Ishikawa (cell line): ENCODE measurements at regions not wholly inside any gene's neighbourhood (a gene's known extent, or its start where the extent isn't known, plus 50 kb on each side); places are given as distances from the start of the nearest gene placed in this dataset.

ENCODE experiments used
- CEBPB ChIP-seq: IDR thresholded peaks from 2 replicates; pipeline ENCODE4 v1.6.1; 2012
- CREB1 ChIP-seq: IDR thresholded peaks from 2 replicates; pipeline ENCODE4 v1.6.1; 2012; ENCODE audit warnings: low read depth
- EGR1 ChIP-seq: IDR thresholded peaks from 2 replicates; pipeline ENCODE4 v1.6.1; 2012
- EP300 ChIP-seq: IDR thresholded peaks from 2 replicates; pipeline ENCODE4 v1.6.1; 2012; ENCODE audit warnings: borderline replicate concordance
- FOXM1 ChIP-seq: IDR thresholded peaks from 2 replicates; pipeline ENCODE4 v1.6.1; 2012; ENCODE audit warnings: low read depth, borderline replicate concordance
- NFIC ChIP-seq: IDR thresholded peaks from 2 replicates; pipeline ENCODE4 v1.6.1; 2012
- RAD21 ChIP-seq: IDR thresholded peaks from 2 replicates; pipeline ENCODE4 v1.6.1; 2012; ENCODE audit warnings: low read depth
- REST ChIP-seq: IDR thresholded peaks from 2 replicates; pipeline ENCODE4 v1.6.1; 2012; ENCODE audit warnings: low read depth, mild to moderate bottlenecking
- TAF1 ChIP-seq: IDR thresholded peaks from 2 replicates; pipeline ENCODE4 v1.6.1; 2012; ENCODE audit warnings: low read depth, mild to moderate bottlenecking
- TCF12 ChIP-seq: IDR thresholded peaks from 2 replicates; pipeline ENCODE4 v1.6.1; 2012; ENCODE audit warnings: low read depth
- TEAD4 ChIP-seq: IDR thresholded peaks from 2 replicates; pipeline ENCODE4 v1.6.1; 2012
- USF1 ChIP-seq: IDR thresholded peaks from 2 replicates; pipeline ENCODE4 v1.6.1; 2012
- YY1 ChIP-seq: IDR thresholded peaks from 2 replicates; pipeline ENCODE4 v1.6.1; 2012; ENCODE audit warnings: low read depth
- ZBTB7A ChIP-seq: IDR thresholded peaks from 2 replicates; pipeline ENCODE4 v1.6.1; 2012; ENCODE audit warnings: low read depth
- TF ChIP-seq, protein P1 (sequence below): IDR thresholded peaks from 2 replicates; pipeline ENCODE4 v1.6.1; 2012

DNA sequence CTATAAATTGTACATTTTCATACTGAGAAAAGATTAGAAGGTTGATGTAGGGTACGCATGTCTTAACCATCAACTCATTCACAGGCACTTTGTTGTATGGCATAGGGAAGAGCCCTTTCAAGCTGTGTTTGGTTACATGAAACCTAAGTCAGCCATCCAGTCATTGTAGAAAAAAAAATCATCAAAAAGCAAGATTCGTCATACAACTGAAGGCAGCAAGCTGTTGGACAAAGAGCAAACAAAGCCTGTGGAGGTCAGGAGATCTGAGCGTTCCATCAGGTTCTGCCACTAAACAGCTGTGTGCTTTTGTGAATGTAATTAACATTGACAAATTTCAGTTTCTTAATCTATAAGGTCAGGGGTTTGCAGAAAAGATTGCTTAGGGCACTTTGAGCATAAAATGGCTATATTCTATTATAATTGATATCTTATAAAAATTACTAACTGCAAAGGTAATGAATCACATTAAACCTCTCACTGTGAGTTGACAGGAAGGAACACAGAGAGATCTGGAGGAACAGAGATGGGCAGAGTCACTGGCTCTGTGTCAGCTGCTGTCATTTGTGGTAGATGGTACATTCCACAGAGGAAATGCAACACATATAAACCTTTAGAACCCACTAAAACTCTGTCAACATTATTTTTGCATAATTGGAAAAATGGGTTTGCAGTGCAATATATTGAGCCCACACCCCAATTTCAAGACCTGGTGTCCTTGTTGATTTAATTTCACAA lies 66.3 kb upstream of the MYOCD start:
- no peak for TF ChIP-seq EGR1
- TF ChIP-seq NFIC = no peak
- TF ChIP-seq EP300 = no peak
- no peak for TF ChIP-seq ZBTB7A
- no peak for TF ChIP-seq CEBPB
- TF ChIP-seq, protein P1, sequence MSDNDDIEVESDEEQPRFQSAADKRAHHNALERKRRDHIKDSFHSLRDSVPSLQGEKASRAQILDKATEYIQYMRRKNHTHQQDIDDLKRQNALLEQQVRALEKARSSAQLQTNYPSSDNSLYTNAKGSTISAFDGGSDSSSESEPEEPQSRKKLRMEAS = no peak
- no peak for TF ChIP-seq TEAD4
- TF ChIP-seq TAF1 = no peak
- TF ChIP-seq YY1 = no peak
- no peak for TF ChIP-seq CREB1

DNA sequence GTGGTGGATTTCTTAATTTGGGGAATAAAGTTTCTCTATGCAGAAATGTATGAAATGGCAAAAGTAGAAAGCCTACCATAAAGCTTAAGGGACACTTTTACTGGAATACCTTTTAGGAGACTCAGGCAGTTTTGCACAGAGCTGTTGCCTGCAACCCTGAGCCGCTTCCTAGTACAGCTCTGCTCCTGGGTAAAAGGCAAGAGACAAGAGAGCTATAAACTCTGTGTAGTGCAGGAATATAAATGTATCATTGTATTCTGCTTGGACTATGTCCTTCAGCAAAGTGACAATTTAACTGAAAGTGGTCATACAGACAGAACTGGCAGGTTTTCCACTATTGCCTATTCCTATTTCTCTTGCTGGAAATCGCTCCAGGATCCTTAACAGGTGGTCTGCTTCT lies 65.3 kb upstream of the MYOCD start:
- TF ChIP-seq TAF1 (no peak), ZBTB7A (no peak)
- TF ChIP-seq, protein P1 = no peak

DNA sequence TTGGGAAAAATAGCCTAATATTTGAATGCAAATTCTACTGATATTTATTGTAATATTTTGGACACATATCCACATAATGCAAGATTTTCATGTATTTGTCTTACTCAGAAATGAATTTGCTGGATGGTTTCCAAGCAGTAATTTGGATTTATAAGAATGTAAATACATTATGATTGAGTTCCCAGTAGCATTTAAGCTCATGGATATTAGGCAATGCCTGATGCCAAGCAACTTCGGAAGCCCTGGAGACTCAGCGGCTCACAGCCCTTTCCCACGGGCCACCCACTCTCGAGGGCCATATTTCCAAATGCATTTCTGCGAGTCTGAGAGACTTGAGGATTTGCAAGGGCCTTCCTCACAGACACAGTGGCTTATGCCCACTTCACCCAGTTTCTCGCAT lies 62.1 kb upstream of the MYOCD start:
- no peak for TF ChIP-seq REST
- TF ChIP-seq NFIC = no peak
- TF ChIP-seq TEAD4 = no peak
- TF ChIP-seq, protein P1 = no peak
- TF ChIP-seq TCF12 = no peak
- TF ChIP-seq CEBPB = no peak
- TF ChIP-seq TAF1 = no peak
- TF ChIP-seq CREB1 = no peak
- no peak for TF ChIP-seq EGR1
- no peak for TF ChIP-seq EP300
- TF ChIP-seq RAD21 = no peak
- no peak for TF ChIP-seq FOXM1
- TF ChIP-seq YY1 = no peak
- no peak for TF ChIP-seq USF1
- no peak for TF ChIP-seq ZBTB7A

- TF ChIP-seq NFIC (no peak), ZBTB7A (no peak), EP300 (no peak), TCF12 (no peak), TAF1 (no peak), TEAD4 (no peak), CEBPB (no peak), YY1 (no peak), CREB1 (no peak), REST (no peak), USF1 (no peak), EGR1 (no peak), FOXM1 (no peak), RAD21 (no peak)
- TF ChIP-seq, protein P1 = no peak
These were observed 60.5 kb upstream of the MYOCD start for GRCh38 chr17:12605222-12605621.

- TF ChIP-seq REST (no peak), TCF12 (no peak), RAD21 (no peak), YY1 (no peak), CREB1 (no peak), USF1 (no peak), NFIC (no peak), ZBTB7A (no peak)
- TF ChIP-seq, protein P1 = no peak
These were observed 52.1 kb upstream of the MYOCD start for GRCh38 chr17:12613566-12613965.
